ENCODE measurements at regions not wholly inside any gene's neighbourhood (a gene's known extent, or its start where the extent isn't known, plus 50 kb on each side); places are given as distances from the start of the nearest gene placed in this dataset.

GRCh38 chr5:18745042-18745987 lies 1111.1 kb downstream of the TAF11L14 start:
- peak overlapping the region; percentile 95 for H3K9ac ChIP-seq
- no peak overlapping the region for H3K4me3 ChIP-seq (IDR thresholded peaks at IDR 0.05; ENCODE audit: insufficient read depth, low read depth, low read length)
- peak overlapping the region; percentile 97 for H3K27ac ChIP-seq
- peak overlapping the region; percentile 55; the same call in 1 of the 2 replicates for H2AFZ ChIP-seq (ENCODE audit: low read depth)
- H3K4me1 ChIP-seq (ENCODE audit: low read depth, poor library complexity, severe bottlenecking): peaks cover 52% of the 10 kb centered on the region
- H3K36me3 ChIP-seq (ENCODE audit: insufficient read depth): no peaks in the 10 kb centered on the region
- TF ChIP-seq CTCF (conservative IDR thresholded peaks at IDR 0.05; ENCODE audit: low read depth, low read length): no peak
- no peaks in the 10 kb centered on the region for H4K20me1 ChIP-seq (ENCODE audit: insufficient read depth)
- H3K4me2 ChIP-seq: peak overlapping the region; percentile 89
- H3K79me2 ChIP-seq (ENCODE audit: insufficient read depth, low read depth): peaks cover 50% of the 10 kb centered on the region
- no peaks in the 10 kb centered on the region for H3K27me3 ChIP-seq (ENCODE audit: insufficient read depth, low read depth)

- H4K20me1 ChIP-seq (ENCODE audit: insufficient read depth): no peaks in the 10 kb centered on the region
- peak overlapping the region; percentile 95 for H3K9ac ChIP-seq
- H3K4me1 ChIP-seq (ENCODE audit: low read depth, poor library complexity, severe bottlenecking): peaks cover 44% of the 10 kb centered on the region
- H3K4me3 ChIP-seq (IDR thresholded peaks at IDR 0.05; ENCODE audit: insufficient read depth, low read depth, low read length): no peak overlapping the region
- H3K27me3 ChIP-seq (ENCODE audit: insufficient read depth, low read depth): no peaks in the 10 kb centered on the region
- peak overlapping the region; percentile 89 for H3K4me2 ChIP-seq
- peaks cover 42% of the 10 kb centered on the region for H3K79me2 ChIP-seq (ENCODE audit: insufficient read depth, low read depth)
- H2AFZ ChIP-seq (ENCODE audit: low read depth): peak overlapping the region; percentile 55; the same call in 1 of the 2 replicates
- TF ChIP-seq CTCF (conservative IDR thresholded peaks at IDR 0.05; ENCODE audit: low read depth, low read length): no peak
- H3K36me3 ChIP-seq (ENCODE audit: insufficient read depth): no peaks in the 10 kb centered on the region
- H3K27ac ChIP-seq: peak overlapping the region; percentile 97
These were observed 1111.8 kb downstream of the TAF11L14 start for GRCh38 chr5:18745988-18746615.

- Histone ChIP-seq H3K4me3 (IDR thresholded peaks at IDR 0.05; ENCODE audit: insufficient read depth, low read depth, low read length) (no peak overlapping the region), H2AFZ (ENCODE audit: low read depth) (no peak overlapping the region), H3K36me3 (ENCODE audit: insufficient read depth) (no peaks in the 10 kb centered on the region), H4K20me1 (ENCODE audit: insufficient read depth) (no peaks in the 10 kb centered on the region), H3K27me3 (ENCODE audit: insufficient read depth, low read depth) (no peaks in the 10 kb centered on the region), H3K4me1 (ENCODE audit: low read depth, poor library complexity, severe bottlenecking) (peaks cover 16% of the 10 kb centered on the region), H3K9ac (no peak overlapping the region), H3K4me2 (no peak overlapping the region), H3K27ac (no peak overlapping the region), H3K79me2 (ENCODE audit: insufficient read depth, low read depth) (peaks cover 8% of the 10 kb centered on the region; the same call in 1 of the 2 replicates)
- no peak for TF ChIP-seq CTCF (conservative IDR thresholded peaks at IDR 0.05; ENCODE audit: low read depth, low read length)
These were observed 1115.5 kb downstream of the TAF11L14 start for GRCh38 chr5:18749763-18750162.

GRCh38 chr5:18752317-18752716 lies 1118.1 kb downstream of the TAF11L14 start:
- H3K36me3 ChIP-seq (ENCODE audit: insufficient read depth): no peaks in the 10 kb centered on the region
- no peak for TF ChIP-seq CTCF (conservative IDR thresholded peaks at IDR 0.05; ENCODE audit: low read depth, low read length)
- no peak overlapping the region for H2AFZ ChIP-seq (ENCODE audit: low read depth)
- no peak overlapping the region for H3K4me2 ChIP-seq
- H4K20me1 ChIP-seq (ENCODE audit: insufficient read depth): no peaks in the 10 kb centered on the region
- H3K79me2 ChIP-seq (ENCODE audit: insufficient read depth, low read depth): no peaks in the 10 kb centered on the region
- H3K27me3 ChIP-seq (ENCODE audit: insufficient read depth, low read depth): no peaks in the 10 kb centered on the region
- no peak overlapping the region for H3K27ac ChIP-seq
- H3K4me1 ChIP-seq (ENCODE audit: low read depth, poor library complexity, severe bottlenecking): peaks cover 3% of the 10 kb centered on the region
- no peak overlapping the region for H3K4me3 ChIP-seq (IDR thresholded peaks at IDR 0.05; ENCODE audit: insufficient read depth, low read depth, low read length)
- no peak overlapping the region for H3K9ac ChIP-seq
